ENCODE measurements at regions not wholly inside any gene's neighbourhood (a gene's known extent, or its start where the extent isn't known, plus 50 kb on each side); places are given as distances from the start of the nearest gene placed in this dataset.

- 43 to 48% methylated on average over 18 to 22 of the region's 24 CpGs for WGBS, 2 donors
Observed at GRCh38 chr22:44623771-44624510, 78.1 kb upstream of the PRR5 start.

GRCh38 chr22:44622679-44623078 is 79.3 kb upstream of the PRR5 start:
- Histone ChIP-seq H3K27ac (no peak overlapping the region), H3K4me3 (no peak overlapping the region), H3K27me3 (peaks cover 0 to 94% of the 10 kb centered on the region in 2 donors), H3K4me1 (peaks cover 0 to 16% (median 0%) of the 10 kb centered on the region in 4 donors), H3K36me3 (no peaks in the 10 kb centered on the region), H3K9me3 (no peaks in the 10 kb centered on the region)
- WGBS, 2 donors = 70 to 82% methylated on average over 11 of the region's 11 CpGs
- no peak for TF ChIP-seq CTCF (IDR thresholded peaks at IDR 0.05)
- TF ChIP-seq POLR2A (IDR thresholded peaks at IDR 0.05) = no peak
- TF ChIP-seq EP300 (IDR thresholded peaks at IDR 0.05) = no peak
- no peak for DNase-seq (ENCODE audit: low spot score in 2 of 2)

More at GRCh38 chr22:44623771-44624510, 78.1 kb upstream of the PRR5 start:
- Histone ChIP-seq H3K36me3 (no peaks in the 10 kb centered on the region), H3K27me3 (peaks cover 0 to 81% of the 10 kb centered on the region in 2 donors), H3K27ac (no peak overlapping the region), H3K4me3 (no peak overlapping the region), H3K9me3 (no peaks in the 10 kb centered on the region), H3K4me1 (peaks cover 0 to 16% (median 0%) of the 10 kb centered on the region in 4 donors)
- no peak for DNase-seq (ENCODE audit: low spot score in 2 of 2)
- TF ChIP-seq CTCF (IDR thresholded peaks at IDR 0.05) (no peak), POLR2A (IDR thresholded peaks at IDR 0.05) (no peak), EP300 (IDR thresholded peaks at IDR 0.05) (no peak)

- WGBS, 2 donors = 20 to 55% methylated on average over 3 to 8 of the region's 8 CpGs
- no peak for TF ChIP-seq POLR2A (IDR thresholded peaks at IDR 0.05)
- no peak for TF ChIP-seq CTCF (IDR thresholded peaks at IDR 0.05)
- TF ChIP-seq EP300 (IDR thresholded peaks at IDR 0.05) = no peak
- Histone ChIP-seq H3K27me3 (peaks cover 0 to 92% of the 10 kb centered on the region in 2 donors), H3K4me3 (no peak overlapping the region), H3K27ac (no peak overlapping the region), H3K4me1 (peaks cover 0 to 16% (median 0%) of the 10 kb centered on the region in 4 donors), H3K36me3 (no peaks in the 10 kb centered on the region), H3K9me3 (no peaks in the 10 kb centered on the region)
- no peak for DNase-seq (ENCODE audit: low spot score in 2 of 2)
Observed at GRCh38 chr22:44622147-44622427, 79.9 kb upstream of the PRR5 start.

DNA sequence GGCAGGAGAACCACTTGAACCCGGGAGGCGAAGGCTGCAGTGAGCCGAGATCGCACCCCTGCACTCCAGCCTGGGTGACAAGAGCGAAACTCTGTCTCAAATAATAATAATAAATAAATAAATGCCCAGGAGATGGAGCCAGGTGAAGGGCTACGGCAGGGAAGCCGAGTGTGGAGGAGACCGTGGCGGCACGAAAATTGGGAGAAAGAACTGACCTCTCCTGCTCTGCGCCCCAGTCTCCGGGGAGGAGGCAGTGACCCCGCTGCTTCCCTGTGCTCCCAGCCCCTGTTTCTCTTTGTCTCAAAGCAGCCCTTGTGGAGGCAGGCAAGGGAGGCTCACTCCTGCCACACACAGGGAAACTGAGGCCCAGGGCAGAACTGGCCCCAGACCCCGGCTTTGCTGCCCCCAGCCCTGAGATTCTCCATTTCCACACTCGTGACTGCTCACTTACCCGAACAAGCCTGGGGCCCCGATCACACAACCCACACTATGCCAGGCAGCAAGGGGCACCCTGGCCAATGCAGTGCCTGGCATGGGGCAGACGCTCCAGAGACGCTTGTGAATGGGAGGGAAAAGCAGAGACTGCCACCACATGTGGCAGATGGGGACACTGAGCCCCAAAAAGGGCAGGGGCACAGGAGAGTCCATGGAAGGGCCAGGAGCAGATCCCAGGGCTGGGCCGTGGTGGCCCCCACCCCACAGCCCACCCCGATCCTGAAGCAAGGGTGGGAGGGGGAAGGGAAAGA is 80.4 kb upstream of the PRR5 start:
- DNase-seq (ENCODE audit: low spot score in 2 of 2) = no peak

GRCh38 chr22:44620841-44621257 is 81.2 kb upstream of the PRR5 start:
- no peak overlapping the region for H3K4me3 ChIP-seq
- DNase-seq (ENCODE audit: low spot score in 2 of 2) = no peak
- TF ChIP-seq EP300 (IDR thresholded peaks at IDR 0.05) (no peak), CTCF (IDR thresholded peaks at IDR 0.05) (no peak), POLR2A (IDR thresholded peaks at IDR 0.05) (no peak)
- peaks cover 0 to 10% (median 0%) of the 10 kb centered on the region in 4 donors for H3K4me1 ChIP-seq
- H3K27ac ChIP-seq = no peak overlapping the region
- WGBS, 2 donors = 46 to 61% methylated on average over 7 to 13 of the region's 13 CpGs
- H3K36me3 ChIP-seq = no peaks in the 10 kb centered on the region
- H3K9me3 ChIP-seq = peaks cover 0 to 1% (median 0%) of the 10 kb centered on the region in 4 donors
- peaks cover 0 to 88% of the 10 kb centered on the region in 2 donors for H3K27me3 ChIP-seq

More for the DNA sequence above, 80.4 kb upstream of the PRR5 start:
- Histone ChIP-seq H3K4me3 (no peak overlapping the region), H3K36me3 (no peaks in the 10 kb centered on the region), H3K27ac (no peak overlapping the region), H3K27me3 (peaks cover 0 to 91% of the 10 kb centered on the region in 2 donors), H3K9me3 (no peaks in the 10 kb centered on the region), H3K4me1 (peaks cover 0 to 16% (median 0%) of the 10 kb centered on the region in 4 donors)
- 80 to 81% methylated on average over 19 to 20 of the region's 21 CpGs for whole genome bisulfite sequencing, 2 donors
- no peak for TF ChIP-seq EP300 (IDR thresholded peaks at IDR 0.05)

All from tibial nerve (tissue), 4 donors.